SHP77 (cell line): ENCODE measurements at regions not wholly inside any gene's neighbourhood (a gene's known extent, or its start where the extent isn't known, plus 50 kb on each side); places are given as distances from the start of the nearest gene placed in this dataset.
"Not testable (repeated sequence)": the region's sequence is repeated elsewhere in the genome, so short reads cannot be mapped to it uniquely, and the experiment has no call there.

ENCODE experiments used
- DNase-seq, 2 experiments: peaks; one replicate each; lab custom pipeline; 2025; lab: John Stamatoyannopoulos, UW

DNA sequence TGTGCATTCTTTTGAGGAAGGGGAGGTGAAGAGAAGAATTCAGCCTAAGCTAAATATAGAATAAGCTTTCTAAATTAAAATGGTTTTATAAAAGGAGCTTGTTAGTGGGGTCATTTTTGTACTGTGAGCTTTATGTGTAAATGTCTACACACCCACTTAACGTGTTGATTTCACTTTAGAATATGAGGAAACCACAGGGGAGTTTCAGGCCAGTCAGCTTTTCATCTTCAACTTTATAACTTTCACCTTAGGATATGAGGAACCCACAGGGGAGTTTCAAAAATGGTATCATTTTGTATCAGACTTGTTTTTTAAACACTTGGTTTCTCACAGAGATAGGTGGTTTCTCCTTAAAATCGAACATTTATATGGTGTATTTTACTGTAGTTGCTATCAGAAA, 120.7 kb upstream of the NIPA1 start:
- not testable (repeated sequence) for DNase-seq

DNA sequence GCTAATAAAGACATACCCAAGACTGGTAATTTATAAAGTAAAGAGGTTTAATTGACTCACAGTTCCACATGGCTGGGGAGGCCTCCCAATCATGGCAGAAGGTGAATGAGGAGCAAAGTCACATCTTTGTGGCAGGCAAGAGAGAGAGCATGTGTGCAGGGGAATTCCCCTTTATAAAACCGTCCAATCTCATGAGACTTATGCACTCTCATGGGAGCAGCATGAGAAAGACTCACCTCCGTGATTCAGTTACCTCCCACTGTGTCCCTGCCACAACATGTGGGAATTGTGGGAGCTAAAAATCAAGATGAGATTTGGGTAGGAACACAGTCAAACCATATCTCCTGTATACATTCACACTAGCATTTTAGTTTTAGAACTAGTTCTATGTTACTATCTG, 101.7 kb upstream of the NIPA1 start:
- DNase-seq: not testable (repeated sequence)

DNA sequence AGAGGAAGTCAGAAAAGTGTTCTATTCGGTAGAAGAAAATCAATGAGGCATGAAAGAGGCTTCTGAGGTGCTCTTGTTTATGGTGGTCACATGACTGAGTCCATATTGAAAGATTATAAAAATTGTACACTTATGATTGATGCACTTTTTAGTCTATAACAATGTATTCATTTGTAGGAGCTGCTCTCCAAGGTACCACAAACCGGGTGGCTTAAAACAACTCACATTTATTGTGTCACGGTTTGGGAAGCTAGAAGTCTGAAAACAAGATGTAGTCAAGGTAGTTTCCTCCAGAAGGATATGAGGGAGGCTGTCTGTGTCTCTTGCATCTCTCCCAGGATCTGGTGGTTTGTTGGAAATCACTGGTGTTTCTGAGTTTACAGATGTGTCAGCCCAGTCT, 86.6 kb upstream of the NIPA1 start:
- not testable (repeated sequence) for DNase-seq

DNA sequence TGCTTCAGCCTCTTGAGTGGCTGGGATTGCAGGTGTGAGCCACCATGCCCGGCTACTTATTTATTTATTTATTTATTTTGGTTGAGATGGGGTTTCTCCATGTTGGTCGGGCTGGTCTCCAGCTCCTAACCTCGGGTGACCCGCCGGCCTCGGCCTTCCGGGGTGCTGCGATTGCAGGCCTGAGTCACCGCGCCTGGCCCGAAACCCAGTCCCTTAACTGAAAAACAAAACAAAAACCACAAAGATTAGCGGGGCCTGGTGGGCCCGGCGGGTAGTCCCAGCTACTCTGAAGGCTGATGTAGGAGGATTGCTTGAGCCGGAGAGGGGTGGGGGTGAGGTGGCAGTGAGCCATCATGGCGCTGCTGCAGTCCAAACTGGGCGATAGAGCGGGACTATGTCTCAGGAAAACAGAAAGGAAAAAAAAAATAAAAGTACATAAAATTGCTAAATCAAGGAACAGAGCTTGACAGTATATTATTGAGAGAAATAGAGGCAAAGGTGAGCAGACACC, 75.6 kb upstream of the NIPA1 start:
- not testable (repeated sequence) for DNase-seq

DNA sequence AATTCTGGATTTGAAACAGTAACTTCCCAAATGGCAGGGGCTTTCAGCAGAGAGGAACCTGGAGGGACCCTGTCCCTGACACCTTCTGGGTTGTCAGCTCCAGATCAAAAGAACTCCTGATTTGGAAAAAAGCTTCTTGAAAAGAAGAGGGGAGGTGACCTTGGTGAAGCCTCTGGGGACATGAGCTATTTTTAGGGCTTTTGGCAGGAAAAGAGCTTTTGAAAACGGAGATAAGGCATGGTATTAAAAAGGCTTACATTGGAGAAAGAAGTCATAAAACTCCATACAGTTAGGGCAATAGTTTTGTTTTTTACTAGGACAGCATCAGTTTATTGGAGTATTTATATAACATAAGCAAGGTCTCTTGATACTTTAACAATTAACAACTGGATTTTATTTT, 72.5 kb upstream of the NIPA1 start:
- not testable (repeated sequence) for DNase-seq

DNA sequence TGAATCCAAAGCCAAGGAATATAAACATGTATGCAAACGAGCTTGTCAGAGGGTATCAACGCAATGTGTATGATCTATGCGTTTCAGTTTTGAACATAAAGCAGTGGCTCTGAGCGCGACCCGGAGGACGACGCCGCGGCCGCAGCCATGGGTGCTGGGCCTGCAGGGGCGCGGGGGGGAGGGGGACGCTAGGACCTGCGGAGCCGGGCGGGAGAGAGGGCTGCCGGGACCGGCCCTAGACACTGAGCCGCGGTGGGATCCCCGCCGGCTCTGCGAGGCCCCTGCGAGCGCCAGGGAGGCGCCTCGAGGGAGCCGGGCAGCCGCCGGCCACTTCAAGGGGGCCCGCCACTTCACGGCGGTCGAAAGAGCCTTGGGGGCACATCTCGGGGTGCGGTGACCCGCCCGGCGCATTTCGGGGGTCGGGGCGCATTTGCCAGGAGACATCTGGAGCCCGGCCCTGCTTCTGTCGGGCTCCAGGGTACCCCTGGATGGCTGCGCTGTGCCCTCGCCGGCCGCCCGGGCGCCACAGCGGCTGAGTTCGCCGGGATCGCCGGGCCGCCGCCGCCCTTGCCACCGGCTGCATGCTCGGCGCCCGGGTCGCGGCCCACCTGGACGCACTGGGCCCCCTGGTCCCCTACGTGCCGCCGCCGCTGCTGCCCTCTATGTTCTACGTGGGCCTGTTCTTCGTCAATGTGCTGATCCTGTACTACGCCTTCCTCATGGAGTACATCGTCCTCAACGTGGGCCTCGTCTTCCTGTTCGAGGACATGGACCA, 71.9 kb upstream of the NIPA1 start:
- peak in 1 of 2 experiments; percentile 51 for DNase-seq

DNA sequence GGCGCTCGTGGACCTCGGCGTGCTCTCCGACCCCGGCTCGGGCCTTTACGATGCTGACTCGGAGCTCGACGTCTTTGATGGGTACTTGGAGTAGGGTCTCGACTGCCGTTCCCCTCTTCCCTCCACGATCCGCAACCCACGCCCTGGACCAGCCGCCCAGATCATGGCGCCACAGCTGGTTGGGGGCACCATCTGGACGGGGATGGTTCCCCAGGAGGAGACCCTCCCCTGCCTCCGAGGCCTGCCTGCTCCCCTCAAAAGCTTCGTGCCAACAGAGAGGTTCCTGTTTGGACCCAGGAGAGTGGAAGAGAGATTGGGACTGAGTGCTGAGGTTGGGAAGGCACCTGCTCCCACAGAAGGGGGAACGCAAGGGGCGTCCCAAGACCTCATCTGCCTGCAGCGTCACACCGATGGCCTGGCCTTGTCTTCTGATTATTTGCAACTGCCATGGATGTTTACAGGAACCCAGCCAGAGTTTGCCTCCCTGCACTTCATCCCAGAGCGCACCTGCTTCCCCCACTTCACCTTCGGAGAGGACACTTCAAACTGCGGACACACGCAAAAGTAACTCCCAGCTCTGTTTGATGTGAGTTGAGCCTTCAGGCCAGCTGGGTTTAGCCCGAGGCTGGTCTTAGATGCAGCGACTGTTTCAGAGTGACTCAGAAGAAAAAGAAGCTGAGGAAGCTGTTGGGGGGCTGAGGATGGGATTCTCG, 71.2 kb upstream of the NIPA1 start:
- DNase-seq: peak; percentile 65 to 70

DNA sequence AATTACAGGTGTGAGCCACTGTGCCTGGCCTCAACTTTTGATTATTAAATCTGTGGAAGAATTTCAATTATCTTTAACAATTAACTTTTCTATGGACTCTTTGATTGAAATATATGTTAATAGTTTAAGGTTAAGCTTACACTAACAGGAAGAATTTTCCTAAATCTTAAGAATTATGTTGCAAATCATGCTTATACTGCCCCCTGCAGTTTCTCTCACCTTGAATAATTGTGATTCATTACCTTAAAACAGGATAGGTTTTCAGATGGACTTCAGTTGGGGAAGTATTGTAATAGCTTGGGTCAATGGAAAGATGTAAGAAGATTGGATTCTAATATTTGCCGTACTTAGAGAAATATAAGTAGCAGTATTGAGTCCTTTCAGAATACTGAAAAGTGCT, 66.5 kb upstream of the NIPA1 start:
- DNase-seq: peak in 1 of 2 experiments; percentile 5

DNA sequence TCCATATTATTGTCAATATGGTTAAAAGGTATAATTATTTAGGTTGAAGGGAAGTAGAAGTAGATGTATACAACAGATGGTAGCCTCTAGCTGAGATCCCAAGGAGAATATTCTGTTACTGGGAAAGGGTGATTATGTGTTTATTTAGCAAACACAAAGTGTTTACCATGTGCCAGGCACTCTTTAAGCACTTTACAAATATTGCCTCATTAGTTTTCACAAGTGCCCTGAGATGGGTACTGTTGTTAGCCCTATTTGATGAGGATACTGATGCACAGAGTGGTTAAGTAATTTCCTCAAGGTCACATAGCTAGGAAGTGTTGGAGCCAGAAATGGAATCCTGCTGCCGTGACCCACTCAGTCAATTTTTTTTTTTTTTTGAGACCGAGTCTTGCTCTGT, 60.3 kb upstream of the NIPA1 start:
- DNase-seq: not testable (repeated sequence)

DNA sequence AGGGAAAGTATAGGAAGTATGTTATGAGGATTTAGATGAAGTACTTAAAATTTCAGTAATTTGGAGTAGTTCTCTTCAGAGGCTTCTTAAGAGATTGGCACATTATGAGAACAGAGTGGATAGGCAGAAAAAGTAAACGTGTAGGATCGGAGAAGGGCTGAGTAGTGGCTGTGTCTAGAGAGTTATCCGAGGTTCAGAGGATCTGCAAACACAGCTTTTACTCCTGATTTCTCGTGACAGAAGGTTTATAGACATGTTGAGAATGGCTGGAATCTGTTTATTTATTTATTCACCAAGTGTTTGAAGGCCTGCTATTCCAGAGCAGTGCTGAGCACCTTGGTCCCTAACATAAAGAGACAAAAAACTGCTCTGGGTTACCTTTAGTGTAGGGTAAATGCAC, 51.4 kb upstream of the NIPA1 start:
- DNase-seq: not testable (repeated sequence)

DNA sequence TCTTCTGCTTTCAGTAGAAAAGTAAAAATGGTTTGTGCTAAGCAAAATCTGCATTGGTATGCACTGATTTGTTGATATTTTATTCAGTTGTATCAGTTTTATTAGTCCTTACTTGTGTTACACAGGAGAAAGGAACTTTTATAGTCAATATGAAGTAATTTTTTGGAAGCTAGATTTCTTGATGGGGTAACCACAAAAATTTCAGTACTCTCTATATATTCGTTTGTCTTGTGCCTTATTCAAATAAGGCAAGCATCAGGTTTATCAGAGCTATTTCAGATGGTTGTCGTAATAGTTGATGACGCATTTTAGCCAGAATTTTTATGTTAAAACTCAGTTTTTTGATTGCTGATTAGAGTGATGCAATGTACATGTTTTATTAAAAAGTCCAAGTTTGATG, 50.7 kb upstream of the NIPA1 start:
- no peak for DNase-seq

DNA sequence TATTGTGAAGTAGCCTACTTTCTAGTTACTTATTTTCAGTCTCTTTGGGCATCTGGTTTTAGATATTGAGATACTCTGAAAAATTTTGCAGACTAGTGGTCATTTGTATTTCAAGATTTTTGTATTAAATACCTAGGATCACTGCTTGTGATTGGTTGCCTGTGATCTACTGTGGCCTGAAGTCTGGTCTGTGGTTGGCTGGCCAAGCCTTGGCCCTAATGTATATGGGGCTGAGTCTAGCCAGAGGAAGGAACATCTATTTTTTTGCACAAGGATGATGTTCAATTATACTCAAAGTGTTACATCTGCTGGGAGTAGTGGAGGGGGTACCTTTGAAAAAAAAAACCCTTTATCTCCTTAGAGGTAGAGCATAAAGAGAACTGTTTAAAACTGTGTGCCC, 50.2 kb upstream of the NIPA1 start:
- DNase-seq: not testable (repeated sequence)
